Breast epithelium (tissue), 3 donors: ENCODE measurements at regions not wholly inside any gene's neighbourhood (a gene's known extent, or its start where the extent isn't known, plus 50 kb on each side); places are given as distances from the start of the nearest gene placed in this dataset.

Source experiments
- POLR2A ChIP-seq: fragments of 450-650 bp; IDR thresholded peaks from one replicate; pipeline ENCODE4 v1.6.1; 2016; ENCODE audit warnings: antibody characterized with exemption, mild to moderate bottlenecking, moderate library complexity
- TF ChIP-seq, protein P1 (sequence below), 3 donors: fragments of 450-650 bp; IDR thresholded peaks; one replicate each; pipeline ENCODE4 v1.5.1; 2016 to 2017; ENCODE audit warnings: antibody characterized with exemption in 3 of 3, mild to moderate bottlenecking in 3 of 3, moderate library complexity in 3 of 3

DNA sequence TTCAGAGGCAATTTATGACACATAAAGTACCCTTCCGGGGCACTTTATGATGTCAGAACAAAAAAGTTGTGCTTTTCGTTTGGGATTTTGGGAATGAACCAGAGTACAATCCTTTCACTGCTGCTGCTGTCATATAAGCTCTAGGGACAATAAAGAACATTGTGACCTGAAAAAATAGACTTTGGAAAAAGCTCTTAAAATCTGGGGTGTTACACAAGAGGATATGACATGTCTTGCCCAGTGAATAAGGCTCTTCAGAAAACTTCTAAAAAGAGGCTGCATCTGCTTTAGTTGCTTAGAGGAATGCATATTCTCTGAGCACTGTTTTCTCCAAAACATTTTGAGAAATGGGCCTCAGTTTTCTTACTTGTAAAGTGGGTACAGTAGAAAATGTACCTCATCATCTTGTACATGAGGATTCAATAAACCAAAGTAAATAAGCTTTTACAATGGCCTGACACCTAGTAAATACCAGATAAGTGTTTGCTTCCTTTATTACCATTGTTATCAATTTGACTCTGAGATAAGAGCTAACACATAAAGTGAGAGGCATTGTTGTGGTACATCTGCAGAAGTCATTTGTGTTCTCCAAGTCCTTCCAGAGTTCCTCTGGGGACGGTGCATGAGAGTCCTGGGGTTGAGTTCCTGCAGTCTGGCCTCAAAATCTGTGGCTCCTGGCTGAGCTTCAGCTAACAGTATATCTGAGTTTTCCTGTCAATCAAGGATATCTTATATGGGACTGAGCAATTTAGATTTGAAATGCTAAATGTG lies 67.4 kb upstream of the EDNRB start:
- no peak for TF ChIP-seq POLR2A
- TF ChIP-seq, protein P1, sequence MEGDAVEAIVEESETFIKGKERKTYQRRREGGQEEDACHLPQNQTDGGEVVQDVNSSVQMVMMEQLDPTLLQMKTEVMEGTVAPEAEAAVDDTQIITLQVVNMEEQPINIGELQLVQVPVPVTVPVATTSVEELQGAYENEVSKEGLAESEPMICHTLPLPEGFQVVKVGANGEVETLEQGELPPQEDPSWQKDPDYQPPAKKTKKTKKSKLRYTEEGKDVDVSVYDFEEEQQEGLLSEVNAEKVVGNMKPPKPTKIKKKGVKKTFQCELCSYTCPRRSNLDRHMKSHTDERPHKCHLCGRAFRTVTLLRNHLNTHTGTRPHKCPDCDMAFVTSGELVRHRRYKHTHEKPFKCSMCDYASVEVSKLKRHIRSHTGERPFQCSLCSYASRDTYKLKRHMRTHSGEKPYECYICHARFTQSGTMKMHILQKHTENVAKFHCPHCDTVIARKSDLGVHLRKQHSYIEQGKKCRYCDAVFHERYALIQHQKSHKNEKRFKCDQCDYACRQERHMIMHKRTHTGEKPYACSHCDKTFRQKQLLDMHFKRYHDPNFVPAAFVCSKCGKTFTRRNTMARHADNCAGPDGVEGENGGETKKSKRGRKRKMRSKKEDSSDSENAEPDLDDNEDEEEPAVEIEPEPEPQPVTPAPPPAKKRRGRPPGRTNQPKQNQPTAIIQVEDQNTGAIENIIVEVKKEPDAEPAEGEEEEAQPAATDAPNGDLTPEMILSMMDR (IDR thresholded peaks at IDR 0.05), result no peak
